ENCODE measurements at regions not wholly inside any gene's neighbourhood (a gene's known extent, or its start where the extent isn't known, plus 50 kb on each side); places are given as distances from the start of the nearest gene placed in this dataset.

- H3K4me3 ChIP-seq (ENCODE audit: low read depth in 1 of 2, low read length in 1 of 2) = no peak overlapping the region
- no peak overlapping the region for H3K27ac ChIP-seq
- TF ChIP-seq CTCF (IDR thresholded peaks at IDR 0.05) = no peak
- H3K9me3 ChIP-seq = no peaks in the 10 kb centered on the region
- H3K27me3 ChIP-seq = no peaks in the 10 kb centered on the region
- no peaks in the 10 kb centered on the region for H3K36me3 ChIP-seq
- no peaks in the 10 kb centered on the region for H3K4me1 ChIP-seq (ENCODE audit: control insufficient read depth in 1 of 2, insufficient read depth in 1 of 2, low read depth in 1 of 2, low read length in 1 of 2)
Measured at GRCh38 chr20:39839399-39840119, 849.5 kb downstream of the MAFB start.

- H3K9me3 ChIP-seq = no peaks in the 10 kb centered on the region
- no peaks in the 10 kb centered on the region for H3K27me3 ChIP-seq
- no peaks in the 10 kb centered on the region for H3K36me3 ChIP-seq
- no peaks in the 10 kb centered on the region for H3K4me1 ChIP-seq (ENCODE audit: control insufficient read depth in 1 of 2, insufficient read depth in 1 of 2, low read depth in 1 of 2, low read length in 1 of 2)
- H3K4me3 ChIP-seq (ENCODE audit: low read depth in 1 of 2, low read length in 1 of 2) = no peak overlapping the region
- TF ChIP-seq CTCF (IDR thresholded peaks at IDR 0.05) = no peak
- no peak overlapping the region for H3K27ac ChIP-seq
Measured at GRCh38 chr20:39837561-39837960, 851.5 kb downstream of the MAFB start.

- H3K9me3 ChIP-seq = no peaks in the 10 kb centered on the region
- H3K4me1 ChIP-seq (ENCODE audit: control insufficient read depth in 1 of 2, insufficient read depth in 1 of 2, low read depth in 1 of 2, low read length in 1 of 2) = no peaks in the 10 kb centered on the region
- H3K4me3 ChIP-seq (ENCODE audit: low read depth in 1 of 2, low read length in 1 of 2) = no peak overlapping the region
- TF ChIP-seq CTCF (IDR thresholded peaks at IDR 0.05) = no peak
- H3K36me3 ChIP-seq = no peaks in the 10 kb centered on the region
- no peaks in the 10 kb centered on the region for H3K27me3 ChIP-seq
- H3K27ac ChIP-seq = no peak overlapping the region
Measured at GRCh38 chr20:39835130-39835842, 853.8 kb downstream of the MAFB start.

- TF ChIP-seq CTCF (IDR thresholded peaks at IDR 0.05) = no peak
- H3K4me1 ChIP-seq (ENCODE audit: control insufficient read depth in 1 of 2, insufficient read depth in 1 of 2, low read depth in 1 of 2, low read length in 1 of 2) = no peaks in the 10 kb centered on the region
- H3K27me3 ChIP-seq = no peaks in the 10 kb centered on the region
- no peak overlapping the region for H3K27ac ChIP-seq
- H3K9me3 ChIP-seq = no peaks in the 10 kb centered on the region
- no peak overlapping the region for H3K4me3 ChIP-seq (ENCODE audit: low read depth in 1 of 2, low read length in 1 of 2)
- no peaks in the 10 kb centered on the region for H3K36me3 ChIP-seq
Measured at GRCh38 chr20:39830903-39831302, 858.1 kb downstream of the MAFB start.

GRCh38 chr20:39829661-39830060, 859.4 kb downstream of the MAFB start:
- H3K4me1 ChIP-seq (ENCODE audit: control insufficient read depth in 1 of 2, insufficient read depth in 1 of 2, low read depth in 1 of 2, low read length in 1 of 2) = no peaks in the 10 kb centered on the region
- no peaks in the 10 kb centered on the region for H3K9me3 ChIP-seq
- no peak overlapping the region for H3K27ac ChIP-seq
- TF ChIP-seq CTCF (IDR thresholded peaks at IDR 0.05) = no peak
- no peaks in the 10 kb centered on the region for H3K36me3 ChIP-seq
- H3K4me3 ChIP-seq (ENCODE audit: low read depth in 1 of 2, low read length in 1 of 2) = no peak overlapping the region
- no peaks in the 10 kb centered on the region for H3K27me3 ChIP-seq

Data from neutrophil (primary cell).